ENCODE measurements at regions not wholly inside any gene's neighbourhood (a gene's known extent, or its start where the extent isn't known, plus 50 kb on each side); places are given as distances from the start of the nearest gene placed in this dataset.

DNA sequence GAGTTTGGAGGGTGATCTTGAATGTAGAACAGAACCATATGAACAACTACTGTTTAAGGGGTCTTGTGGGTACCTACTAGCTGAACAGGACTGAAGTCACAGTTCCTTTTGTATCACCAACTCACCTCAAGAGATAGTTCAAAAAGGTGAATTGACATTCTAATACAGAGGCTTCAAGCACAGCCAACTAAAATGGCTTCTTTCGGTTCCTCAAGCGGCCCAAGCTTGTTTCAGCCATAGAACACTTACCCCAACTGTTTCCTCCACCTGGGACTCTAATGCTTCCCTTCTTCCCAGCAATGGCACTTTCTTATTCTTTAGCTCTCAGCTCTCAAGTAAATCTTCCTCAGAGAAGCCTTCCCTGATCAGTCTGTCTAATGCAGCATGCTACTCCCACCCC is 277.5 kb upstream of the GK2 start:
- TF ChIP-seq, protein P1, sequence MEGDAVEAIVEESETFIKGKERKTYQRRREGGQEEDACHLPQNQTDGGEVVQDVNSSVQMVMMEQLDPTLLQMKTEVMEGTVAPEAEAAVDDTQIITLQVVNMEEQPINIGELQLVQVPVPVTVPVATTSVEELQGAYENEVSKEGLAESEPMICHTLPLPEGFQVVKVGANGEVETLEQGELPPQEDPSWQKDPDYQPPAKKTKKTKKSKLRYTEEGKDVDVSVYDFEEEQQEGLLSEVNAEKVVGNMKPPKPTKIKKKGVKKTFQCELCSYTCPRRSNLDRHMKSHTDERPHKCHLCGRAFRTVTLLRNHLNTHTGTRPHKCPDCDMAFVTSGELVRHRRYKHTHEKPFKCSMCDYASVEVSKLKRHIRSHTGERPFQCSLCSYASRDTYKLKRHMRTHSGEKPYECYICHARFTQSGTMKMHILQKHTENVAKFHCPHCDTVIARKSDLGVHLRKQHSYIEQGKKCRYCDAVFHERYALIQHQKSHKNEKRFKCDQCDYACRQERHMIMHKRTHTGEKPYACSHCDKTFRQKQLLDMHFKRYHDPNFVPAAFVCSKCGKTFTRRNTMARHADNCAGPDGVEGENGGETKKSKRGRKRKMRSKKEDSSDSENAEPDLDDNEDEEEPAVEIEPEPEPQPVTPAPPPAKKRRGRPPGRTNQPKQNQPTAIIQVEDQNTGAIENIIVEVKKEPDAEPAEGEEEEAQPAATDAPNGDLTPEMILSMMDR (conservative IDR thresholded peaks at IDR 0.05; ENCODE audit: low read depth, low read length), result no peak
- TF ChIP-seq FOS (IDR thresholded peaks at IDR 0.05; ENCODE audit: low read depth, low read length) (no peak), NFE2L2 (IDR thresholded peaks at IDR 0.05; ENCODE audit: low read depth, low read length) (no peak)

Data from IMR-90 (cell line).